Trophoblast cell (in vitro differentiated cells and primary cell): ENCODE measurements at regions not wholly inside any gene's neighbourhood (a gene's known extent, or its start where the extent isn't known, plus 50 kb on each side); places are given as distances from the start of the nearest gene placed in this dataset.

Source experiments
- DNase-seq, 2 donors: peaks; one replicate each; pipeline ENCODE4 v3.0.0-alpha.2; 2016
- H2AFZ ChIP-seq: 2 replicates; pipeline ENCODE4 v1.6.1; 2013; ENCODE audit warnings: low read length, moderate library complexity, mild to moderate bottlenecking; ENCODE audit not compliant: insufficient read depth, poor library complexity
- H2AK5ac ChIP-seq: 2 replicates; pipeline ENCODE4 v1.6.1; 2013; ENCODE audit warnings: mild to moderate bottlenecking, low read length
- H2BK120ac ChIP-seq: 2 replicates; pipeline ENCODE4 v1.6.1; 2013; ENCODE audit warnings: low read length, mild to moderate bottlenecking, moderate library complexity; ENCODE audit not compliant: insufficient read depth, poor library complexity
- H2BK12ac ChIP-seq: 2 replicates; pipeline ENCODE4 v1.6.1; 2013; ENCODE audit warnings: mild to moderate bottlenecking, low read length, moderate library complexity
- H2BK5ac ChIP-seq: 2 replicates; pipeline ENCODE4 v1.6.1; 2013; ENCODE audit warnings: low read length, low read depth, moderate library complexity, mild to moderate bottlenecking; ENCODE audit not compliant: poor library complexity
- H3K14ac ChIP-seq: 2 replicates; pipeline ENCODE4 v1.6.1; 2013; ENCODE audit warnings: mild to moderate bottlenecking, low read length
- H3K18ac ChIP-seq: 2 replicates; pipeline ENCODE4 v1.6.1; 2013; ENCODE audit warnings: mild to moderate bottlenecking, low read length
- H3K23ac ChIP-seq: 2 replicates; pipeline ENCODE4 v1.6.1; 2013; ENCODE audit warnings: low read length
- H3K27ac ChIP-seq: 2 replicates; pipeline ENCODE4 v1.5.1; 2013; ENCODE audit warnings: low read depth, mild to moderate bottlenecking, inconsistent platforms, low read length, moderate library complexity
- H3K27me3 ChIP-seq: 2 replicates; pipeline ENCODE4 v1.6.1; 2013; ENCODE audit warnings: inconsistent platforms, mild to moderate bottlenecking, low read length, moderate library complexity; ENCODE audit not compliant: insufficient read depth
- H3K36me3 ChIP-seq, 2 experiments: 1 replicate in 1 of 2; 2 replicates in 1 of 2; pipeline ENCODE4 v1.6.1; 2013; ENCODE audit warnings: low read length in 2 of 2, mild to moderate bottlenecking in 2 of 2, moderate library complexity in 1 of 2; ENCODE audit not compliant: insufficient read depth in 2 of 2, control insufficient read depth in 1 of 2
- H3K4ac ChIP-seq: 2 replicates; pipeline ENCODE4 v1.6.1; 2013; ENCODE audit warnings: low read depth, mild to moderate bottlenecking, low read length, moderate library complexity
- H3K4me1 ChIP-seq, 2 experiments: 1 replicate in 1 of 2; 2 replicates in 1 of 2; pipeline ENCODE4 v1.6.1; 2013; ENCODE audit warnings: low read length in 2 of 2, mild to moderate bottlenecking in 2 of 2, moderate library complexity in 1 of 2; ENCODE audit not compliant: insufficient read depth in 2 of 2, control insufficient read depth in 1 of 2
- H3K4me2 ChIP-seq: 2 replicates; pipeline ENCODE4 v1.6.1; 2013; ENCODE audit warnings: inconsistent platforms, mild to moderate bottlenecking, low read length, moderate library complexity
- H3K4me3 ChIP-seq: 2 replicates; pipeline ENCODE4 v1.5.1; 2013; ENCODE audit warnings: mild to moderate bottlenecking, low read depth, low read length, inconsistent platforms
- H3K79me1 ChIP-seq: one replicate; pipeline ENCODE4 v1.6.1; 2013; ENCODE audit warnings: low read length
- H3K79me2 ChIP-seq: 2 replicates; pipeline ENCODE4 v1.6.1; 2013; ENCODE audit warnings: low read length, mild to moderate bottlenecking; ENCODE audit not compliant: control insufficient read depth, insufficient read depth, poor library complexity
- H3K9ac ChIP-seq: 2 replicates; pipeline ENCODE4 v1.6.1; 2013; ENCODE audit warnings: mild to moderate bottlenecking, low read length
- H3K9me3 ChIP-seq: 2 replicates; pipeline ENCODE4 v1.6.1; 2013; ENCODE audit warnings: low read depth, mild to moderate bottlenecking, control low read depth, inconsistent platforms, low read length; ENCODE audit not compliant: insufficient read depth
- H4K12ac ChIP-seq: 2 replicates; pipeline ENCODE4 v1.6.1; 2013; ENCODE audit warnings: low read depth, mild to moderate bottlenecking, low read length, moderate library complexity
- H4K8ac ChIP-seq: 2 replicates; pipeline ENCODE4 v1.6.1; 2013; ENCODE audit warnings: low read depth, mild to moderate bottlenecking, low read length, moderate library complexity
- H4K91ac ChIP-seq: one replicate; pipeline ENCODE4 v1.6.1; 2013; ENCODE audit warnings: low read depth, mild to moderate bottlenecking, low read length, moderate library complexity
- WGBS: extraction: QIAGEN DNeasy Blood & Tissue Kit; methylation state at CpG from one replicate; pipeline ENCODE4 v1.1.7; 2013; ENCODE audit warnings: missing lambda C conversion rate; ENCODE audit not compliant: insufficient read length, insufficient coverage; ENCODE audit errors: extremely low coverage; 5-methylcytosine and 5-hydroxymethylcytosine counted together

DNA sequence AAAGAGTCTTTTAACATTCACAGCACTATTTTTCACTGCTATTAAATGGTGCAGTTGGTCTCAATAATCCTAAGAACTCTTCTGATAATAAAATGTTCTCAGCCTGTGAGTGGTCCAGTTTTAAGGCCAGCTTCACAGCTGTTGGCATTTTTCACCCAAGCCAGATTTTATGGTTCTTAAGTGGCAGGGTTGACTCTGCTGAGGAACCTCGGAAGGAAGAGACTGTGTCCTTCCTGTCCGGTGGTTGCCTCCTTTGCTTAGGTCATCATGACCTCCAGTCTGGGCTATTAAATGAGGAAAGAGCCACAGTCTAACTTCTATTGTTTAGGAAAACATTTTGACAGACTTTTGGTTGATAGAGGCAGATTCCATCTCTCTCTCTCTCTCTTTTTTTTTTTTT lies 112.5 kb upstream of the SERBP1 start:
- no peaks in the 10 kb centered on the region for H3K79me1 ChIP-seq
- H2BK12ac ChIP-seq, result no peak overlapping the region
- no peak overlapping the region for H3K23ac ChIP-seq
- H3K36me3 ChIP-seq, result peaks cover 0 to 2% of the 10 kb centered on the region in 2 experiments
- no peak overlapping the region for H3K18ac ChIP-seq
- no peak overlapping the region for H2AFZ ChIP-seq
- no peaks in the 10 kb centered on the region for H3K79me2 ChIP-seq
- WGBS, result no CpG with 5 or more reads among the region's 2 CpGs
- no peak overlapping the region for H2AK5ac ChIP-seq
- no peak overlapping the region for H3K4ac ChIP-seq
- H3K9me3 ChIP-seq, result no peaks in the 10 kb centered on the region
- no peaks in the 10 kb centered on the region for H3K27me3 ChIP-seq
- no peak overlapping the region for H3K27ac ChIP-seq
- H4K91ac ChIP-seq, result no peak overlapping the region
- no peak overlapping the region for H4K12ac ChIP-seq
- no peak overlapping the region for H3K14ac ChIP-seq
- no peak for DNase-seq
- no peak overlapping the region for H2BK120ac ChIP-seq
- H3K4me1 ChIP-seq, result no peaks in the 10 kb centered on the region
- H2BK5ac ChIP-seq, result no peak overlapping the region
- H3K4me3 ChIP-seq, result no peak overlapping the region
- no peak overlapping the region for H4K8ac ChIP-seq
- H3K4me2 ChIP-seq, result no peak overlapping the region
- H3K9ac ChIP-seq, result no peak overlapping the region

DNA sequence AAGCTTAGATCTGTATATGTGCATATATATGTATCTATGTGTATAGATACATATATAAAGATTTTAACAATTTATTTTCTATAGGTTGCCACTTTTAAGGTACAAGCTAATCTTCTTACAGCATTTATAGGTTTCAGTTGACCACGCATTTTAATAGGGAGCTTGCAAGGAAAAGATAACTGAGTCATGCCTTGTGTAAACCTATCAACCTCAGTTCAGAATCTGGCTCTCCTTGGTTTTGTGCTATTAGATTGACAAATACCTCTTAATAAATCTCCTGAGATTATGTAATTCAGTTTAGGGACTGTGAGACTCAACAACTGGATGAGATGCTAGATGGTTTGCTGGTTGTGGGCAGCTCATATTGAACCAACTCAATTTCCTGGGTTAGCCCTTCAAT lies 114.7 kb upstream of the SERBP1 start:
- no peak overlapping the region for H2BK120ac ChIP-seq
- no peaks in the 10 kb centered on the region for H3K4me1 ChIP-seq
- no peak overlapping the region for H2AK5ac ChIP-seq
- H3K14ac ChIP-seq, result no peak overlapping the region
- H3K9ac ChIP-seq, result no peak overlapping the region
- H3K4me3 ChIP-seq, result no peak overlapping the region
- H4K12ac ChIP-seq, result no peak overlapping the region
- DNase-seq, result no peak
- H3K79me1 ChIP-seq, result no peaks in the 10 kb centered on the region
- H3K18ac ChIP-seq, result no peak overlapping the region
- no peak overlapping the region for H3K27ac ChIP-seq
- H3K9me3 ChIP-seq, result no peaks in the 10 kb centered on the region
- no peak overlapping the region for H2BK5ac ChIP-seq
- H3K23ac ChIP-seq, result no peak overlapping the region
- no peaks in the 10 kb centered on the region for H3K27me3 ChIP-seq
- H3K79me2 ChIP-seq, result no peaks in the 10 kb centered on the region
- no peak overlapping the region for H3K4ac ChIP-seq
- no peak overlapping the region for H2AFZ ChIP-seq
- no peak overlapping the region for H4K91ac ChIP-seq
- peaks cover 0 to 2% of the 10 kb centered on the region in 2 experiments for H3K36me3 ChIP-seq
- H4K8ac ChIP-seq, result no peak overlapping the region
- H2BK12ac ChIP-seq, result no peak overlapping the region
- H3K4me2 ChIP-seq, result no peak overlapping the region
- no CpG with 5 or more reads among the region's 1 CpG for WGBS

DNA sequence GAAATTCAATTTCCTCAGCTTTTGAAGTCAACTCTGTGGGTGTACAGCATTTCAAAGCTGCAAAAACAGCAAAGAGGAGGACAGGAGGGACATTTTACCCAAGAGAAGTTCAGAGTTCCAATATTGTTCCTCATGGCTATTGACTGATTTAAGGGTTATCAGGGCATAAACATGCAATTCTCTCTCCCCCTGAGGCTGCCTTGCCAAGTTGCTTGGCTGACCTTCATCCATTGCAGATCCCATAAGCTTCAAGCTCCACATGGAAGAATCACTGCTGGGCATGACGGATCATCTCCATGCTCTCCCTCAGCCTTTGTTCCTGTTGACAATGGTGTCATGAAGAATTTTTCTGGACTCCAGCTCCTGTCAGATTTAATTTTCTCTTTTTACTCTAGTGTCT lies 115.2 kb upstream of the SERBP1 start:
- no peak overlapping the region for H2BK120ac ChIP-seq
- no peak overlapping the region for H2BK5ac ChIP-seq
- H3K23ac ChIP-seq, result no peak overlapping the region
- H3K4me1 ChIP-seq, result no peaks in the 10 kb centered on the region
- no peaks in the 10 kb centered on the region for H3K79me2 ChIP-seq
- no peak overlapping the region for H3K14ac ChIP-seq
- no peak overlapping the region for H3K18ac ChIP-seq
- H3K4me2 ChIP-seq, result no peak overlapping the region
- H3K36me3 ChIP-seq, result peaks cover 0 to 2% of the 10 kb centered on the region in 2 experiments
- no peak overlapping the region for H2AFZ ChIP-seq
- H3K9ac ChIP-seq, result no peak overlapping the region
- DNase-seq, result no peak
- H2AK5ac ChIP-seq, result no peak overlapping the region
- no peak overlapping the region for H4K8ac ChIP-seq
- no CpG with 5 or more reads among the region's 1 CpG for WGBS
- no peak overlapping the region for H4K12ac ChIP-seq
- H3K9me3 ChIP-seq, result no peaks in the 10 kb centered on the region
- H3K27ac ChIP-seq, result no peak overlapping the region
- H3K79me1 ChIP-seq, result no peaks in the 10 kb centered on the region
- H3K27me3 ChIP-seq, result no peaks in the 10 kb centered on the region
- H3K4ac ChIP-seq, result no peak overlapping the region
- H2BK12ac ChIP-seq, result no peak overlapping the region
- no peak overlapping the region for H3K4me3 ChIP-seq
- H4K91ac ChIP-seq, result no peak overlapping the region

DNA sequence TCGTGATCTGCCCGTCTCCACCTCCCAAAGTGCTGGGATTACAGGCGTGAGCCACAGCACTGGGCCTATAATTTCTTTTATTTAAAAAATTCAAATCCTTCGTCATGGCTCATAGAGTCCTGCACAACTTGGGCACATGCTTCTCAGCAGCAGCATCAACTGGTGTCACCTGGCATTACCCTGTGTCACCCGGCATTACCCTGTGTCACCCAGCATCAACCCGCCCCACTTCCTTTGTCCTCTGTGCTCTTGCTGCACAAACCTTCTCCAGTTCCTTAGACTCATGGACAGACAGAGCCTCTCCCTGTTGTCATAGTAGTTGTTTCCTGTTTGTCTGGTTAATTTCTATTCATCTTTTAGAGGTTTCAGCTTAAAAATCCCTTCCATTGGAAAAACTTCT lies 121.2 kb upstream of the SERBP1 start:
- Histone ChIP-seq H4K8ac (no peak overlapping the region), H3K9ac (no peak overlapping the region), H3K4me3 (no peak overlapping the region), H2BK12ac (no peak overlapping the region), H3K9me3 (no peaks in the 10 kb centered on the region), H3K79me1 (peaks cover 2% of the 10 kb centered on the region), H4K91ac (no peak overlapping the region), H2BK120ac (no peak overlapping the region), H3K23ac (no peak overlapping the region), H3K27me3 (no peaks in the 10 kb centered on the region), H4K12ac (no peak overlapping the region), H3K4me1 (peaks cover 14 to 17% of the 10 kb centered on the region in 2 experiments), H2AFZ (no peak overlapping the region), H2BK5ac (no peak overlapping the region), H3K14ac (no peak overlapping the region), H2AK5ac (no peak overlapping the region), H3K36me3 (peaks cover 0 to 2% of the 10 kb centered on the region in 2 experiments), H3K18ac (no peak overlapping the region), H3K4me2 (no peak overlapping the region), H3K27ac (no peak overlapping the region), H3K4ac (no peak overlapping the region), H3K79me2 (no peaks in the 10 kb centered on the region)
- DNase-seq, result no peak
- no CpG with 5 or more reads among the region's 6 CpGs for WGBS
